Suprapubic skin (tissue), 3 donors: ENCODE measurements at regions not wholly inside any gene's neighbourhood (a gene's known extent, or its start where the extent isn't known, plus 50 kb on each side); places are given as distances from the start of the nearest gene placed in this dataset.

Experiments used
- CTCF ChIP-seq, 2 donors: fragments of 200-600 bp in 1 of 2; fragments of 450-650 bp in 1 of 2; sonication (generic) in 1 of 2; IDR thresholded peaks; one replicate each; pipeline ENCODE4 v1.5.1; 2016 to 2019; ENCODE audit warnings: antibody characterized with exemption in 2 of 2, mild to moderate bottlenecking in 1 of 2, moderate library complexity in 1 of 2
- POLR2AphosphoS5 ChIP-seq, 3 donors: sonication (generic); formaldehyde crosslinking; IDR thresholded peaks; one replicate each; pipeline ENCODE4 v1.6.1; 2017; ENCODE audit warnings: antibody characterized with exemption in 3 of 3

- TF ChIP-seq CTCF (IDR thresholded peaks at IDR 0.05) (no peak), POLR2AphosphoS5 (IDR thresholded peaks at IDR 0.05) (no peak)
These were observed 327.5 kb upstream of the HNRNPA3 start for GRCh38 chr2:176885001-176885643.
